H9 (cell line): ENCODE measurements at regions not wholly inside any gene's neighbourhood (a gene's known extent, or its start where the extent isn't known, plus 50 kb on each side); places are given as distances from the start of the nearest gene placed in this dataset.

Experiments used
- DNase-seq: peaks from one replicate; pipeline ENCODE4 v3.0.0-alpha.2; 2017
- H2AFZ ChIP-seq: one replicate; pipeline ENCODE4 v1.6.1; 2013; ENCODE audit warnings: mild to moderate bottlenecking, low read length, control low read depth, moderate library complexity
- H2AK5ac ChIP-seq: 2 replicates; pipeline ENCODE4 v1.6.1; 2013; ENCODE audit warnings: low read length, control low read depth, mixed read lengths; ENCODE audit not compliant: insufficient read length
- H2BK120ac ChIP-seq: one replicate; pipeline ENCODE4 v1.6.1; 2013; ENCODE audit warnings: low read depth, mild to moderate bottlenecking, low read length, control low read depth, inconsistent platforms; ENCODE audit not compliant: poor library complexity, severe bottlenecking
- H2BK12ac ChIP-seq: 2 replicates; pipeline ENCODE4 v1.6.1; 2013; ENCODE audit warnings: low read length, control low read depth, mixed read lengths, low read depth; ENCODE audit not compliant: insufficient read length
- H2BK15ac ChIP-seq: 2 replicates; pipeline ENCODE4 v1.6.1; 2013; ENCODE audit warnings: low read depth, low read length, control low read depth
- H2BK20ac ChIP-seq: one replicate; pipeline ENCODE4 v1.6.1; 2013; ENCODE audit warnings: low read depth, mild to moderate bottlenecking, low read length, control low read depth, inconsistent platforms; ENCODE audit not compliant: poor library complexity, severe bottlenecking
- H2BK5ac ChIP-seq: 2 replicates; pipeline ENCODE4 v1.6.1; 2013; ENCODE audit warnings: low read length, control low read depth, mixed read lengths; ENCODE audit not compliant: insufficient read length
- H3K14ac ChIP-seq: 2 replicates; pipeline ENCODE4 v1.6.1; 2013; ENCODE audit warnings: low read length, control low read depth; ENCODE audit not compliant: insufficient read depth
- H3K18ac ChIP-seq: 2 replicates; pipeline ENCODE4 v1.6.1; 2013; ENCODE audit warnings: low read depth, mild to moderate bottlenecking, mixed read lengths, low read length, control low read depth; ENCODE audit not compliant: insufficient read length
- H3K23ac ChIP-seq: 2 replicates; pipeline ENCODE4 v1.6.1; 2013; ENCODE audit warnings: low read length, control low read depth, mixed read lengths, low read depth; ENCODE audit not compliant: insufficient read length
- H3K23me2 ChIP-seq: 2 replicates; pipeline ENCODE4 v1.6.1; 2013; ENCODE audit warnings: low read depth, mild to moderate bottlenecking, mixed read lengths, low read length, control low read depth; ENCODE audit not compliant: insufficient read length, poor library complexity, severe bottlenecking
- H3K27ac ChIP-seq: 2 replicates; pipeline ENCODE4 v1.5.1; 2013; ENCODE audit warnings: low read length, control low read depth, mixed read lengths, low read depth; ENCODE audit not compliant: insufficient read length
- H3K27me3 ChIP-seq: 2 replicates; pipeline ENCODE4 v1.6.1; 2013; ENCODE audit warnings: low read length, control low read depth, inconsistent platforms; ENCODE audit not compliant: insufficient read depth
- H3K4ac ChIP-seq: 2 replicates; pipeline ENCODE4 v1.6.1; 2013; ENCODE audit warnings: low read depth, mild to moderate bottlenecking, control low read depth, inconsistent platforms, low read length, moderate library complexity
- H3K4me1 ChIP-seq: 2 replicates; pipeline ENCODE4 v1.6.1; 2013; ENCODE audit warnings: low read length, control low read depth, inconsistent platforms; ENCODE audit not compliant: insufficient read depth
- H3K4me2 ChIP-seq: 2 replicates; pipeline ENCODE4 v1.6.1; 2013; ENCODE audit warnings: low read length, control low read depth, mixed read lengths; ENCODE audit not compliant: insufficient read length, insufficient read depth
- H3K56ac ChIP-seq: 2 replicates; pipeline ENCODE4 v1.6.1; 2013; ENCODE audit warnings: low read depth, mild to moderate bottlenecking, mixed read lengths, low read length, control low read depth; ENCODE audit not compliant: insufficient read length
- H3K79me1 ChIP-seq: 2 replicates; pipeline ENCODE4 v1.6.1; 2013; ENCODE audit warnings: low read depth, mild to moderate bottlenecking, moderate library complexity, low read length, control low read depth, inconsistent platforms; ENCODE audit not compliant: insufficient read depth, poor library complexity, severe bottlenecking
- H3K79me2 ChIP-seq: 2 replicates; pipeline ENCODE4 v1.6.1; 2013; ENCODE audit warnings: low read length, control low read depth, inconsistent platforms; ENCODE audit not compliant: insufficient read depth
- H3K9ac ChIP-seq: 2 replicates; pipeline ENCODE4 v1.6.1; 2013; ENCODE audit warnings: low read length, control low read depth, mixed read lengths; ENCODE audit not compliant: insufficient read length; ENCODE audit errors: extremely low read depth
- H3K9me3 ChIP-seq: one replicate; pipeline ENCODE4 v1.6.1; 2013; ENCODE audit warnings: low read depth, low read length, inconsistent platforms; ENCODE audit not compliant: control insufficient read depth
- H3T11ph ChIP-seq: one replicate; pipeline ENCODE4 v1.6.1; 2013; ENCODE audit warnings: mild to moderate bottlenecking, low read length, control low read depth, inconsistent platforms
- H4K20me1 ChIP-seq: one replicate; pipeline ENCODE4 v1.6.1; 2013; ENCODE audit not compliant: control insufficient read depth, insufficient read length, insufficient read depth
- H4K5ac ChIP-seq: 2 replicates; pipeline ENCODE4 v1.6.1; 2013; ENCODE audit warnings: low read depth, mild to moderate bottlenecking, mixed read lengths, low read length, control low read depth; ENCODE audit not compliant: insufficient read length
- H4K8ac ChIP-seq: replicated peaks from 2 replicates; pipeline ENCODE4 v1.6.1; 2013; ENCODE audit warnings: low read length, control low read depth, mixed read lengths, low read depth; ENCODE audit not compliant: insufficient read length
- H4K91ac ChIP-seq: 2 replicates; pipeline ENCODE4 v1.6.1; 2013; ENCODE audit warnings: low read depth, mild to moderate bottlenecking, moderate library complexity, mixed read lengths, low read length, control low read depth; ENCODE audit not compliant: insufficient read length
- H3K27ac Mint-ChIP-seq, 3 experiments: 2 replicates in 2 of 3; 3 replicates in 1 of 3; pipeline ENCODE4 v1.8.0; 2020 to 2021; ENCODE audit warnings: mixed read lengths in 3 of 3, mild to moderate bottlenecking in 1 of 3, moderate library complexity in 1 of 3
- H3K27me3 Mint-ChIP-seq: 2 replicates; pipeline ENCODE4 v1.8.0; 2021; ENCODE audit warnings: low read depth, mild to moderate bottlenecking, moderate library complexity, mixed read lengths
- H3K36me3 Mint-ChIP-seq, 3 experiments: 2 replicates in 2 of 3; 3 replicates in 1 of 3; pipeline ENCODE4 v1.8.0; 2020 to 2021; ENCODE audit warnings: low read depth in 3 of 3, mixed read lengths in 3 of 3; ENCODE audit not compliant: insufficient read depth in 1 of 3
- H3K4me1 Mint-ChIP-seq, 2 experiments: 2 replicates each; pipeline ENCODE4 v1.8.0; 2020; ENCODE audit warnings: mixed read lengths in 2 of 2
- H3K4me3 Mint-ChIP-seq, 2 experiments: 2 replicates in 1 of 2; 3 replicates in 1 of 2; pipeline ENCODE4 v1.8.0; 2020 to 2021; ENCODE audit warnings: mild to moderate bottlenecking in 2 of 2, mixed read lengths in 2 of 2, moderate library complexity in 1 of 2
- H3K9me3 Mint-ChIP-seq, 2 experiments: 2 replicates in 1 of 2; 3 replicates in 1 of 2; pipeline ENCODE4 v1.8.0; 2020; ENCODE audit warnings: mild to moderate bottlenecking in 2 of 2, mixed read lengths in 2 of 2, moderate library complexity in 1 of 2
- TF ChIP-seq, protein P1 (sequence below): fragments of 200-600 bp; sonication (generic); conservative IDR thresholded peaks from 3 replicates; pipeline ENCODE4 v1.8.0; 2021; ENCODE audit warnings: antibody characterized with exemption, mild to moderate bottlenecking

DNA sequence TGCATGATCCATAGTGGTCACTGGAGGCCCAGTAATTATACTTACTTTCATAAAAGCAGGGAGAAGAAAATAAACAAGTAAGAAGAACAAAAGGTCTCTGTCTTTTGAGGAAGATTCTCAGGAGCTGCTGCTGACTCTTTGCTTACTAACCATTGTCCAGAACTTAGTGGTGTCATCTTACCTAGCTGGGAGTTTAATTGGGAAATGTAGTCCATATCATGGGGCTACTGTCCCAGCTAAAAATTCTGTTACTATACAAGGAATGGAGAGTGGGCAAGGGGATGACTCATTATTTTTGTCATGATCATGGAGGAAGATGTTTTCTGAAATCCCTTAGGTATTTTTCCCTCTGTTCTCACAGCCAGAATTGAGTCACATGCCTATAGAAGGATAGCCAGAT, 639.3 kb downstream of the MTRR start:
- Histone ChIP-seq H2BK5ac (no peak overlapping the region), H4K8ac (no peak overlapping the region), H3K4ac (no peak overlapping the region), H4K5ac (no peak overlapping the region), H3K23ac (no peak overlapping the region), H3K56ac (no peak overlapping the region), H3T11ph (no peak overlapping the region), H3K18ac (no peak overlapping the region), H3K14ac (no peak overlapping the region), H2BK20ac (no peak overlapping the region), H3K9me3 (no peaks in the 10 kb centered on the region), H3K79me1 (no peaks in the 10 kb centered on the region), H3K79me2 (no peaks in the 10 kb centered on the region), H2BK15ac (no peak overlapping the region), H3K4me1 (no peaks in the 10 kb centered on the region), H3K4me2 (no peak overlapping the region), H3K27ac (no peak overlapping the region), H2AFZ (no peak overlapping the region), H4K91ac (no peak overlapping the region), H3K27me3 (no peaks in the 10 kb centered on the region), H4K20me1 (no peaks in the 10 kb centered on the region), H3K23me2 (no peaks in the 10 kb centered on the region), H3K9ac (no peak overlapping the region), H2BK120ac (no peak overlapping the region), H2AK5ac (no peak overlapping the region), H2BK12ac (no peak overlapping the region)
- Mint-ChIP-seq H3K4me1 (peaks cover 0 to 5% of the 10 kb centered on the region in 2 experiments; a peak in 1 of 4 replicates), H3K36me3 (no peaks in the 10 kb centered on the region), H3K9me3 (peaks cover 0 to 6% of the 10 kb centered on the region in 2 experiments; a peak in 3 of 5 replicates), H3K27me3 (no peaks in the 10 kb centered on the region), H3K27ac (no peak overlapping the region), H3K4me3 (no peak overlapping the region)
- no peak for DNase-seq
- TF ChIP-seq, protein P1, sequence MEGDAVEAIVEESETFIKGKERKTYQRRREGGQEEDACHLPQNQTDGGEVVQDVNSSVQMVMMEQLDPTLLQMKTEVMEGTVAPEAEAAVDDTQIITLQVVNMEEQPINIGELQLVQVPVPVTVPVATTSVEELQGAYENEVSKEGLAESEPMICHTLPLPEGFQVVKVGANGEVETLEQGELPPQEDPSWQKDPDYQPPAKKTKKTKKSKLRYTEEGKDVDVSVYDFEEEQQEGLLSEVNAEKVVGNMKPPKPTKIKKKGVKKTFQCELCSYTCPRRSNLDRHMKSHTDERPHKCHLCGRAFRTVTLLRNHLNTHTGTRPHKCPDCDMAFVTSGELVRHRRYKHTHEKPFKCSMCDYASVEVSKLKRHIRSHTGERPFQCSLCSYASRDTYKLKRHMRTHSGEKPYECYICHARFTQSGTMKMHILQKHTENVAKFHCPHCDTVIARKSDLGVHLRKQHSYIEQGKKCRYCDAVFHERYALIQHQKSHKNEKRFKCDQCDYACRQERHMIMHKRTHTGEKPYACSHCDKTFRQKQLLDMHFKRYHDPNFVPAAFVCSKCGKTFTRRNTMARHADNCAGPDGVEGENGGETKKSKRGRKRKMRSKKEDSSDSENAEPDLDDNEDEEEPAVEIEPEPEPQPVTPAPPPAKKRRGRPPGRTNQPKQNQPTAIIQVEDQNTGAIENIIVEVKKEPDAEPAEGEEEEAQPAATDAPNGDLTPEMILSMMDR, result no peak
